ENCODE measurements at regions not wholly inside any gene's neighbourhood (a gene's known extent, or its start where the extent isn't known, plus 50 kb on each side); places are given as distances from the start of the nearest gene placed in this dataset.

GRCh38 chr11:127640561-127641451, 640.2 kb upstream of the KIRREL3 start:
- no peak for DNase-seq (ENCODE audit: low read depth)

DNA sequence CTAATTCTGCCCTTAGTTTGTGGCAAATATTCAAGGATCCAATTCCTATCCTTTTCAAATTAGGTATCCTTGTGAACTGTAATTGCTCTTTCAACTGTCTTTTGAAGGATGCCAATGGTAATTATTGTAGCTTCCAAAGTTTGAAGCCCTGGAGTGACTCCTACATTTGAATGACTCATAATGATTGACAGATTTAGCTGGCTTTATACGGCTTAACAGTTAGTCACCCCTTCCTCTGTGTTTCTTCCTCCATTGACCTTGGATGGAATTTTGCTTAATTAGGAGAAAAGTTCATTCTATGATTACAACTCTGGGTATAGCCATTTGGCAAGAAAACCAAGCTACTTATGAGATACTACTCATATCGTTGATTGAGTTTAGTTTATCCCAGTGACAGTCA, 639.3 kb upstream of the KIRREL3 start:
- no peak for DNase-seq (ENCODE audit: low read depth)

DNA sequence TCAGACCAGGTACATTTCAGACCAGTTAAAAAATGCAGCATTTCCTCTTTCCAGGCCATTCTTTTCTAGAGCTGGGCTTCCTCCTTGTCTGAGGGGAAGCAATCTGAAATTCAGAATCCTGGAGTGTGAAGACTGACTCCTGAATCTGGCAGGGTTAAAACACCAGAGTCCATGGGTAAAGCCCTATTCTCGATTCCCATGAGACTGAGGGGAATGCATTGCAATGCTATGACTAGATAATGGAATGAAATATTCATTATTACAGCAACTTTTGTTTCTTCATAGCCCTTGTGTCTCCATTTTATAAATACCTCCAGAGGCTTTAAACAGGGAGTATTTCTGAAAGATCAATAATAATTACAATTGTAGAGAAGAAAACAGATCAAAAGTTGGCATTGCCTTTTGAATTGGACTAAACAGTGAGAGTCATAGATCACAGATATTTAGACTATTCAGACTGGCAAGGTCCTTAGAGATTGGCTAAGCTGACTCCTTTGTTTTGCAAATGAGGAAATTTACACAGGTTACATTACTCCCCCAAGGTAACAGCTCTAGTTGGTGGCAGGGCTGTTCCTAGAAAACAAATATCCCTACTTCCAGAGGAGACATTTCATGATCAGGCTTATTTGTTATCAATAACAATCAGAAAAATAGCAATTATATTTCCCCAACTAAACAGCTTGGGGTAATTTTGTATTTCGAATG, 632.6 kb upstream of the KIRREL3 start:
- DNase-seq (ENCODE audit: low read depth), result no peak

DNA sequence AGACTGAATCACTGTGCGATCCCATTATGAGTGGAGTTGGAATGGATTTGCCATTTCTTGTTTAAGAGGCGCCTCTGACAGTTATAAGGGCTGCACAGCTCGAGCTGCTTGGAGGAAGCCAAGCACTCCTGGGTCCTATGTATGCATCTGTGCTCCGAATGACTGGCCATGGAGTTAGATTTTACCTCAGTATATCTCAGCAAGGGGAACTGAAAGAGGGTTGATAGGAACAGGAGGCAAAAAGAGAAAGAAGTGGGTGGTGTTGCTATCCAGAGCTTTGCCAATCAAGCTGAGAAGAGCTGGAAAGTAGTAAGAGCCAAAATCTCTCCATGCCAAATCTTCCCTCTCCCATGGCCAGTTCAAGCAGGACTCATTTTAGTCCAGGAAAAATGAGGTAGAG, 632.0 kb upstream of the KIRREL3 start:
- no peak for DNase-seq (ENCODE audit: low read depth)

DNA sequence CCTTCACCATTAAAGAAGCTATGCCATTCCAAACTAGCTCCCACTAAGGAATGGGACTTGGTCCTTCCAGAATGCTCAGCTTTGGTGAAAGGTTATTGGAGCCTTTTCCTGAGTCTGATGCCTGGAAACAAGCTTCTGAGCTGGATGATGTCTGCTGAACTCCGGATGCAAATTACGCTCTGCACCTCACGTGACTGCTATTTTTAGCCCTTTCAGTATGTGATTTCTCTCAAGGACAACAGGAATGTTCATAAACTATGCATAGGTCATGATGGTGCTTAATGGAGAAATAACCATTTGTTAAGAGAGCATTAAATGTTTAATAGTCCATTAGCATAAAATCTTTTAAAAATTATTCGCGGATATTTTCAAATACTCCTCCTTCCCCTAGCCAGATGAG, 631.4 kb upstream of the KIRREL3 start:
- DNase-seq (ENCODE audit: low read depth), result no peak

- DNase-seq (ENCODE audit: low read depth), result no peak
These were observed 628.6 kb upstream of the KIRREL3 start for GRCh38 chr11:127629200-127629599.

GRCh38 chr11:127628458-127628785, 627.9 kb upstream of the KIRREL3 start:
- no peak for DNase-seq (ENCODE audit: low read depth)

DNA sequence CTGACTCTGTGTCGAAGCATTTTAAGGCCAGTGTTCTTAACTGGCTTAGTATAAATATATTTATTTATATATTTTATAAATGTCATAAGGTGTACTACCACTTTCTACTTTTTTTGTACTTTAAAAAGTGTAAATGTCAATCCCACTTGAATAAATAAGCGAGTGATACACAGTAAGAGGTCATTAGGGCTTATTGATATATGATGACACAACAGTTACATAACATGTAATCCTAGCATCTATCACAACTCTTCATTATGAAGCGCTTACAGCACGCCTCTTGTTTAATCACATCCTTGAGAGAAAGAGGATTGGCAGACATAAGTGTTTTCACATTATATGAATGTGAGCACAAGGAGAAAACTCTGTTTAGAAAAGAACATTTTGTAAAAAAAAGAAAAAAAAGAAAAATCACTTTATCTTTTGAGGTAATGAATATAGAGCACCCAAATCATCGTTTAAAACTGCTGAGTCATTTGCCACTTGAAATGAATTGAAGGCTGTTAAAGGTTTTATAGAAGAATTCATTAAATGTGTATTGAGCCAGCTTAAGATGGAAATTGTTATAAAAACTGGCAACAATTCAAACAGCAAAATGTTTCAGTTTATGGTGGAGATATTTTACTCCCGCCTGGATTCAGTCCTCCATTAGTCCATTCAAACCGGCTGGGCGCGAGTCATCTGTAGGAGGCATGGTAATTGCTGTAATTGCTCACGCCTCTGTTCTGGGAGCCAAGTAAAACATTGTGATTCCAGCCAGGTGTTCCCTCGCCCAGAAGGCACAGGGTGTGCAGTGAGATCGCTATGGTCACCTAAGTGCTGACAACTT, 627.3 kb upstream of the KIRREL3 start:
- no peak for DNase-seq (ENCODE audit: low read depth)

DNA sequence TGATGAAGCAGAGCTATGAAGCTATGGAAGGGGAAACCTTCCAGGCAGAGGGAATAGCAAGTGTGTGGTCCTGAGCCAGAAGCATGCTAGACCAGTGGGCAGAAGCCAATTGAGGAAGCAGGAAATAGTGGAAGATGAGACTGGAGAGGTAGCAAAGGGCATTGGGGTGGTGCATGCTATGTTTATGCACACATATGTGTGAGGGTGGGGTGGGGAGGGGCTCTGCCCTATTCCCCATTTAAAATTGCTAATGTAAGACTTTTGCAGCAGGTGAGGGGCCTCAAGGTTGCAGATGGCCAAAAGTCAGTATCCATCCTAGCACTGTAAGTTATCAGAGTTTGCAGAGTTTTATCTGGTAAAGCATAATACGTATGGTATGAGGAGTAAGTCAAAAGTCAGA, 626.6 kb upstream of the KIRREL3 start:
- DNase-seq (ENCODE audit: low read depth), result no peak

GRCh38 chr11:127625402-127625801, 624.8 kb upstream of the KIRREL3 start:
- DNase-seq (ENCODE audit: low read depth), result no peak

DNA sequence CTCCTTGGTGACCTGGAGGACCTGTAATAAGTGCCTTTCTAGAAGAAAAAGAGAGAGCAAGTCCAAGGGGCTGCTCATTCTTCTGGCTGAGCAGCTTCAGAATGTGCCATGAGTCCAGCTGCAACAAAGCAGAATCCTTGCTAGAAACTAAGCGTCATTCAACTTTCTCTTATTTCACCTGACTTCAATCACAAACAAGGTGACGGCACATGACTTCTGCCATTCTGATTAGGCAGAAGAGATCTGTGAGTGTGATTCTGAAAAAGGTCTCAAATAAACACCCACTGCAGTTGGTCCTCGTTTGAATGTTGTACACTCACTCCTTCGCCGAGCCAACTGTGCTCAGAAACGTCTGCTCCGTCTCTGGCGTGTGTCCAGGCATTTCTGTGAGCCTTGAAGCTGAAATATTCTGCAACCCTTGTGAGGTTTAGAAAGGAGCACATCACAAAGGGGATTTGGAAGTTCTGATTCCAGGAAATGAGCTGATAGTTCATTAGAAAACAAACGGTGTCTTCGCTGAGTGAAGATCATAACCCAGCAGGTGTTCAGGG, 623.8 kb upstream of the KIRREL3 start:
- no peak for DNase-seq (ENCODE audit: low read depth)

GRCh38 chr11:127622686-127623085, 622.1 kb upstream of the KIRREL3 start:
- DNase-seq (ENCODE audit: low read depth), result no peak

GRCh38 chr11:127620671-127621070, 620.1 kb upstream of the KIRREL3 start:
- no peak for DNase-seq (ENCODE audit: low read depth)

DNA sequence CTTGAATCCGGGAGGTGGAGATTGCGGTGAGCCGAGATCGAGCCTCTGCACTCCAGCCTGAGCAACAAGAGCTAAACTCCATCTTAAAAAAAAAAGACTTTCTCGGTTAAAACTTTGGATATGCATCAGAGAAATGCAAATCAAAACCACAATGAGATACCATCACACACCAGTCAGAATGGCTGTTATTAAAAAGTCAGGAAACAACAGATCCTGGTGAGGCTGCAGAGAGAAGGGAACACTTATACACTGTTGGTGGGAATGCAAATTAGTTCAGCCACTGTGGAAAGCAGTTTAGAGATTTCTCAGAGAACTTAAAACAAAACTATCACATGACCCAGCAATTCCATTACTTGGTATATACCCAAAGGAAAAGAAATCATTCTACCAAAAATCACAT, 619.4 kb upstream of the KIRREL3 start:
- DNase-seq (ENCODE audit: low read depth), result no peak

GRCh38 chr11:127618721-127619120, 618.2 kb upstream of the KIRREL3 start:
- DNase-seq (ENCODE audit: low read depth), result no peak

GRCh38 chr11:127616158-127616557, 615.6 kb upstream of the KIRREL3 start:
- no peak for DNase-seq (ENCODE audit: low read depth)

DNA sequence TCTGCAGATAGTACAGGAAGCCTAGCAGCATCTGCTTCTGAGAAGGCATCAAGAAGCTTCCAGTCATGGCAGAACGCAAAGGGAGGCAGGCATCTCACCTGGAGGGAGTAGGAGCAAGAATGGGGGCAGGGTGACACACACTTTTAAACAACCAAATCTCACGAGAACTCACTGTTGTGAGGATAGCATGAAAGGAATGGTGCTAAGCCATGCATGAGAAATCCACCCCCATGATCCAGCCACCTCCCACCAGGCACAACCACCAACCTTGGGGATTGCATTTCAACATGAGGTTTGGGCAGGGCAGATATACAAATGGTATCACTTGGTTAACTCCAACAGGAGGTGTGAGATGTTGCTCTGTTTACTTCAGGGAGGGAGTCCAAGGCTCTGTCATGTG, 612.0 kb upstream of the KIRREL3 start:
- DNase-seq (ENCODE audit: low read depth), result no peak

GRCh38 chr11:127609025-127609773, 608.6 kb upstream of the KIRREL3 start:
- DNase-seq (ENCODE audit: low read depth), result no peak

GRCh38 chr11:127607487-127608085, 607.0 kb upstream of the KIRREL3 start:
- DNase-seq (ENCODE audit: low read depth), result no peak

DNA sequence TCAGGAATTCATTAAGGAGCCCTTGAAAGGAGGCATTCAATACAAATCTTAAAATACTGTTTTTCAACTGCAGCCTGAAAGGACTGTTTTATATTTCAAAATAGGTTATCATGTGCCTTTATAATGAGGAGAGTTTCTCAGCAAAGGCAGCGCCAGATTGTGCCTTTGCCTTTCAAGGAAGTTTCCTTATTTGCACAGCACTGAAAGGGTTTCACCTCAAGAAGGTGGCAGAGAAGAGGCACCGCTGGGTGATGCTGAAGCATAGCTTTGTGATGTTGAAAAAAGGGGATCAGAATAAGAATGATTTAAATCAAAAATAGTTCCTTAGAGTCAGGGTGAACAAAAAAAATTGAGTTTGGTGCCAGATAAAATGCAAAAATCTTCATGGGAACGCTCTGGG, 601.0 kb upstream of the KIRREL3 start:
- DNase-seq (ENCODE audit: low read depth), result no peak

- DNase-seq (ENCODE audit: low read depth), result no peak
These were observed 600.1 kb upstream of the KIRREL3 start for GRCh38 chr11:127600674-127601073.

Data from activated T-cell treated with anti-CD3 and anti-CD28 coated beads for 24 hours (primary cell).